H9 (cell line): ENCODE measurements at regions not wholly inside any gene's neighbourhood (a gene's known extent, or its start where the extent isn't known, plus 50 kb on each side); places are given as distances from the start of the nearest gene placed in this dataset.

Source experiments
- DNase-seq: peaks from one replicate; pipeline ENCODE4 v3.0.0-alpha.2; 2017
- H2AFZ ChIP-seq: one replicate; pipeline ENCODE4 v1.6.1; 2013; ENCODE audit warnings: mild to moderate bottlenecking, low read length, control low read depth, moderate library complexity
- H2AK5ac ChIP-seq: 2 replicates; pipeline ENCODE4 v1.6.1; 2013; ENCODE audit warnings: low read length, control low read depth, mixed read lengths; ENCODE audit not compliant: insufficient read length
- H2BK120ac ChIP-seq: one replicate; pipeline ENCODE4 v1.6.1; 2013; ENCODE audit warnings: low read depth, mild to moderate bottlenecking, low read length, control low read depth, inconsistent platforms; ENCODE audit not compliant: poor library complexity, severe bottlenecking
- H2BK12ac ChIP-seq: 2 replicates; pipeline ENCODE4 v1.6.1; 2013; ENCODE audit warnings: low read length, control low read depth, mixed read lengths, low read depth; ENCODE audit not compliant: insufficient read length
- H2BK15ac ChIP-seq: 2 replicates; pipeline ENCODE4 v1.6.1; 2013; ENCODE audit warnings: low read depth, low read length, control low read depth
- H2BK20ac ChIP-seq: one replicate; pipeline ENCODE4 v1.6.1; 2013; ENCODE audit warnings: low read depth, mild to moderate bottlenecking, low read length, control low read depth, inconsistent platforms; ENCODE audit not compliant: poor library complexity, severe bottlenecking
- H2BK5ac ChIP-seq: 2 replicates; pipeline ENCODE4 v1.6.1; 2013; ENCODE audit warnings: low read length, control low read depth, mixed read lengths; ENCODE audit not compliant: insufficient read length
- H3K14ac ChIP-seq: 2 replicates; pipeline ENCODE4 v1.6.1; 2013; ENCODE audit warnings: low read length, control low read depth; ENCODE audit not compliant: insufficient read depth
- H3K18ac ChIP-seq: 2 replicates; pipeline ENCODE4 v1.6.1; 2013; ENCODE audit warnings: low read depth, mild to moderate bottlenecking, mixed read lengths, low read length, control low read depth; ENCODE audit not compliant: insufficient read length
- H3K23ac ChIP-seq: 2 replicates; pipeline ENCODE4 v1.6.1; 2013; ENCODE audit warnings: low read length, control low read depth, mixed read lengths, low read depth; ENCODE audit not compliant: insufficient read length
- H3K23me2 ChIP-seq: 2 replicates; pipeline ENCODE4 v1.6.1; 2013; ENCODE audit warnings: low read depth, mild to moderate bottlenecking, mixed read lengths, low read length, control low read depth; ENCODE audit not compliant: insufficient read length, poor library complexity, severe bottlenecking
- H3K27ac ChIP-seq: 2 replicates; pipeline ENCODE4 v1.5.1; 2013; ENCODE audit warnings: low read length, control low read depth, mixed read lengths, low read depth; ENCODE audit not compliant: insufficient read length
- H3K27me3 ChIP-seq: 2 replicates; pipeline ENCODE4 v1.6.1; 2013; ENCODE audit warnings: low read length, control low read depth, inconsistent platforms; ENCODE audit not compliant: insufficient read depth
- H3K4ac ChIP-seq: 2 replicates; pipeline ENCODE4 v1.6.1; 2013; ENCODE audit warnings: low read depth, mild to moderate bottlenecking, control low read depth, inconsistent platforms, low read length, moderate library complexity
- H3K4me1 ChIP-seq: 2 replicates; pipeline ENCODE4 v1.6.1; 2013; ENCODE audit warnings: low read length, control low read depth, inconsistent platforms; ENCODE audit not compliant: insufficient read depth
- H3K4me2 ChIP-seq: 2 replicates; pipeline ENCODE4 v1.6.1; 2013; ENCODE audit warnings: low read length, control low read depth, mixed read lengths; ENCODE audit not compliant: insufficient read length, insufficient read depth
- H3K56ac ChIP-seq: 2 replicates; pipeline ENCODE4 v1.6.1; 2013; ENCODE audit warnings: low read depth, mild to moderate bottlenecking, mixed read lengths, low read length, control low read depth; ENCODE audit not compliant: insufficient read length
- H3K79me1 ChIP-seq: 2 replicates; pipeline ENCODE4 v1.6.1; 2013; ENCODE audit warnings: low read depth, mild to moderate bottlenecking, moderate library complexity, low read length, control low read depth, inconsistent platforms; ENCODE audit not compliant: insufficient read depth, poor library complexity, severe bottlenecking
- H3K79me2 ChIP-seq: 2 replicates; pipeline ENCODE4 v1.6.1; 2013; ENCODE audit warnings: low read length, control low read depth, inconsistent platforms; ENCODE audit not compliant: insufficient read depth
- H3K9ac ChIP-seq: 2 replicates; pipeline ENCODE4 v1.6.1; 2013; ENCODE audit warnings: low read length, control low read depth, mixed read lengths; ENCODE audit not compliant: insufficient read length; ENCODE audit errors: extremely low read depth
- H3K9me3 ChIP-seq: one replicate; pipeline ENCODE4 v1.6.1; 2013; ENCODE audit warnings: low read depth, low read length, inconsistent platforms; ENCODE audit not compliant: control insufficient read depth
- H3T11ph ChIP-seq: one replicate; pipeline ENCODE4 v1.6.1; 2013; ENCODE audit warnings: mild to moderate bottlenecking, low read length, control low read depth, inconsistent platforms
- H4K20me1 ChIP-seq: one replicate; pipeline ENCODE4 v1.6.1; 2013; ENCODE audit not compliant: control insufficient read depth, insufficient read length, insufficient read depth
- H4K5ac ChIP-seq: 2 replicates; pipeline ENCODE4 v1.6.1; 2013; ENCODE audit warnings: low read depth, mild to moderate bottlenecking, mixed read lengths, low read length, control low read depth; ENCODE audit not compliant: insufficient read length
- H4K8ac ChIP-seq: replicated peaks from 2 replicates; pipeline ENCODE4 v1.6.1; 2013; ENCODE audit warnings: low read length, control low read depth, mixed read lengths, low read depth; ENCODE audit not compliant: insufficient read length
- H4K91ac ChIP-seq: 2 replicates; pipeline ENCODE4 v1.6.1; 2013; ENCODE audit warnings: low read depth, mild to moderate bottlenecking, moderate library complexity, mixed read lengths, low read length, control low read depth; ENCODE audit not compliant: insufficient read length
- H3K27ac Mint-ChIP-seq, 3 experiments: 2 replicates in 2 of 3; 3 replicates in 1 of 3; pipeline ENCODE4 v1.8.0; 2020 to 2021; ENCODE audit warnings: mixed read lengths in 3 of 3, mild to moderate bottlenecking in 1 of 3, moderate library complexity in 1 of 3
- H3K27me3 Mint-ChIP-seq: 2 replicates; pipeline ENCODE4 v1.8.0; 2021; ENCODE audit warnings: low read depth, mild to moderate bottlenecking, moderate library complexity, mixed read lengths
- H3K36me3 Mint-ChIP-seq, 3 experiments: 2 replicates in 2 of 3; 3 replicates in 1 of 3; pipeline ENCODE4 v1.8.0; 2020 to 2021; ENCODE audit warnings: low read depth in 3 of 3, mixed read lengths in 3 of 3; ENCODE audit not compliant: insufficient read depth in 1 of 3
- H3K4me1 Mint-ChIP-seq, 2 experiments: 2 replicates each; pipeline ENCODE4 v1.8.0; 2020; ENCODE audit warnings: mixed read lengths in 2 of 2
- H3K4me3 Mint-ChIP-seq, 2 experiments: 2 replicates in 1 of 2; 3 replicates in 1 of 2; pipeline ENCODE4 v1.8.0; 2020 to 2021; ENCODE audit warnings: mild to moderate bottlenecking in 2 of 2, mixed read lengths in 2 of 2, moderate library complexity in 1 of 2
- H3K9me3 Mint-ChIP-seq, 2 experiments: 2 replicates in 1 of 2; 3 replicates in 1 of 2; pipeline ENCODE4 v1.8.0; 2020; ENCODE audit warnings: mild to moderate bottlenecking in 2 of 2, mixed read lengths in 2 of 2, moderate library complexity in 1 of 2
- WGBS: extraction: QIAGEN DNeasy Blood & Tissue Kit; methylation state at CpG from one replicate; pipeline ENCODE4 v1.1.7; 2013; ENCODE audit warnings: missing lambda C conversion rate, low lambda C conversion rate, mixed read lengths; ENCODE audit not compliant: insufficient read length; ENCODE audit errors: extremely low coverage; 5-methylcytosine and 5-hydroxymethylcytosine counted together
- TF ChIP-seq, protein P1 (sequence below): fragments of 200-600 bp; sonication (generic); conservative IDR thresholded peaks from 3 replicates; pipeline ENCODE4 v1.8.0; 2021; ENCODE audit warnings: antibody characterized with exemption, mild to moderate bottlenecking

DNA sequence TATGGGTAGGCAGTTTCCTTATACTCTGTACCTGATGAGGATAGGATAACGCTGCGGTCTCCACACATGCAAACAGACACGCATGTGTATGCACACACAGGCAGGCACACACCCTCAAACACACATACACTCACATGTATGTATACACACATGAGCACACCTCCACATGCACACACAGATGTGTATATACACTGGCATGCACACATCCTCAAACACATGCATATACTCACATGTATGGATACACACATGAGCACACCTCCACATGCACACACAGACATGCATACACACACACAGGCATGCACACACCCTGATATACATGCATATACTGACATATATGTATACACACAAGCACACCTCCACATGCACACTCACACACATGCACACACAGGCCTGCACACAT is 267.8 kb upstream of the HDAC4 start:
- Histone ChIP-seq H2BK20ac (no peak overlapping the region), H2BK5ac (no peak overlapping the region), H3K27ac (no peak overlapping the region), H3K4ac (no peak overlapping the region), H2AK5ac (no peak overlapping the region), H3K56ac (no peak overlapping the region), H3K18ac (no peak overlapping the region), H2AFZ (no peak overlapping the region), H3K79me2 (no peaks in the 10 kb centered on the region), H3K14ac (no peak overlapping the region), H3K9ac (no peak overlapping the region), H3K4me1 (no peaks in the 10 kb centered on the region), H2BK120ac (no peak overlapping the region), H3K4me2 (no peak overlapping the region), H4K5ac (no peak overlapping the region), H3K23ac (no peak overlapping the region), H4K91ac (no peak overlapping the region), H4K20me1 (no peaks in the 10 kb centered on the region), H4K8ac (no peak overlapping the region), H3T11ph (no peak overlapping the region), H3K9me3 (no peaks in the 10 kb centered on the region), H2BK15ac (no peak overlapping the region), H2BK12ac (no peak overlapping the region), H3K79me1 (no peaks in the 10 kb centered on the region), H3K27me3 (no peaks in the 10 kb centered on the region), H3K23me2 (no peaks in the 10 kb centered on the region)
- H3K36me3 Mint-ChIP-seq = no peaks in the 10 kb centered on the region
- peaks cover 5 to 6% of the 10 kb centered on the region in 2 experiments; a peak in 3 of 5 replicates for H3K9me3 Mint-ChIP-seq
- H3K4me3 Mint-ChIP-seq = no peak overlapping the region
- WGBS = no CpG with 5 or more reads among the region's 3 CpGs
- no peak overlapping the region for H3K27ac Mint-ChIP-seq
- TF ChIP-seq, protein P1, sequence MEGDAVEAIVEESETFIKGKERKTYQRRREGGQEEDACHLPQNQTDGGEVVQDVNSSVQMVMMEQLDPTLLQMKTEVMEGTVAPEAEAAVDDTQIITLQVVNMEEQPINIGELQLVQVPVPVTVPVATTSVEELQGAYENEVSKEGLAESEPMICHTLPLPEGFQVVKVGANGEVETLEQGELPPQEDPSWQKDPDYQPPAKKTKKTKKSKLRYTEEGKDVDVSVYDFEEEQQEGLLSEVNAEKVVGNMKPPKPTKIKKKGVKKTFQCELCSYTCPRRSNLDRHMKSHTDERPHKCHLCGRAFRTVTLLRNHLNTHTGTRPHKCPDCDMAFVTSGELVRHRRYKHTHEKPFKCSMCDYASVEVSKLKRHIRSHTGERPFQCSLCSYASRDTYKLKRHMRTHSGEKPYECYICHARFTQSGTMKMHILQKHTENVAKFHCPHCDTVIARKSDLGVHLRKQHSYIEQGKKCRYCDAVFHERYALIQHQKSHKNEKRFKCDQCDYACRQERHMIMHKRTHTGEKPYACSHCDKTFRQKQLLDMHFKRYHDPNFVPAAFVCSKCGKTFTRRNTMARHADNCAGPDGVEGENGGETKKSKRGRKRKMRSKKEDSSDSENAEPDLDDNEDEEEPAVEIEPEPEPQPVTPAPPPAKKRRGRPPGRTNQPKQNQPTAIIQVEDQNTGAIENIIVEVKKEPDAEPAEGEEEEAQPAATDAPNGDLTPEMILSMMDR = no peak
- H3K27me3 Mint-ChIP-seq = peaks cover 18% of the 10 kb centered on the region
- DNase-seq = no peak
- no peaks in the 10 kb centered on the region for H3K4me1 Mint-ChIP-seq
